Skeletal muscle tissue (tissue), 3 donors: ENCODE measurements at regions not wholly inside any gene's neighbourhood (a gene's known extent, or its start where the extent isn't known, plus 50 kb on each side); places are given as distances from the start of the nearest gene placed in this dataset.
"Not testable (repeated sequence)": the region's sequence is repeated elsewhere in the genome, so short reads cannot be mapped to it uniquely, and the experiment has no call there.

Source experiments
- H3K27ac ChIP-seq: one replicate; pipeline ENCODE4 v1.7.0; 2013; ENCODE audit warnings: mild to moderate bottlenecking, low read depth, low read length, inconsistent platforms
- H3K27me3 ChIP-seq, 3 donors: one replicate each; pipeline ENCODE4 v1.7.0; 2013; ENCODE audit warnings: low read length in 3 of 3; ENCODE audit not compliant: control insufficient read depth in 3 of 3, insufficient read depth in 3 of 3
- H3K36me3 ChIP-seq, 3 donors: one replicate each; pipeline ENCODE4 v1.7.0; 2013; ENCODE audit warnings: low read length in 3 of 3; ENCODE audit not compliant: control insufficient read depth in 3 of 3, insufficient read depth in 3 of 3
- H3K4me1 ChIP-seq, 3 donors: one replicate each; pipeline ENCODE4 v1.7.0; 2013; ENCODE audit warnings: low read length in 3 of 3, mild to moderate bottlenecking in 3 of 3; ENCODE audit not compliant: control insufficient read depth in 3 of 3, insufficient read depth in 3 of 3
- H3K4me3 ChIP-seq, 3 donors: one replicate each; pipeline ENCODE4 v1.7.0; 2013; ENCODE audit warnings: low read length in 3 of 3
- H3K9ac ChIP-seq, 3 donors: one replicate each; pipeline ENCODE4 v1.7.0; 2013; ENCODE audit warnings: low read length in 3 of 3, mild to moderate bottlenecking in 3 of 3, moderate library complexity in 2 of 3, low read depth in 1 of 3
- H3K9me3 ChIP-seq, 3 donors: one replicate each; pipeline ENCODE4 v1.7.0; 2013; ENCODE audit warnings: low read length in 3 of 3; ENCODE audit not compliant: control insufficient read depth in 3 of 3
- donor health status: Osteomylitis.

- H3K9me3 ChIP-seq: peaks cover 0 to 4% (median 2%) of the 10 kb centered on the region in 3 donors
- no peak overlapping the region for H3K4me3 ChIP-seq
- no peaks in the 10 kb centered on the region for H3K36me3 ChIP-seq
- H3K4me1 ChIP-seq: no peaks in the 10 kb centered on the region
- H3K27ac ChIP-seq: no peak overlapping the region
- H3K9ac ChIP-seq: no peak overlapping the region
- H3K27me3 ChIP-seq: peaks cover 3 to 5% (median 4%) of the 10 kb centered on the region in 3 donors
Observed at GRCh38 chr12:114616081-114616480, 67.9 kb downstream of the TBX3 start.

GRCh38 chr12:114614040-114614439 lies 69.9 kb downstream of the TBX3 start:
- peaks cover 0 to 4% (median 2%) of the 10 kb centered on the region in 3 donors for H3K9me3 ChIP-seq
- no peak overlapping the region for H3K27ac ChIP-seq
- H3K9ac ChIP-seq: no peak overlapping the region
- no peak overlapping the region for H3K4me3 ChIP-seq
- H3K27me3 ChIP-seq: peaks cover 3 to 4% (median 3%) of the 10 kb centered on the region in 3 donors
- no peaks in the 10 kb centered on the region for H3K4me1 ChIP-seq
- H3K36me3 ChIP-seq: no peaks in the 10 kb centered on the region

- Histone ChIP-seq H3K27me3 (peaks cover 3 to 4% (median 3%) of the 10 kb centered on the region in 3 donors), H3K4me3 (no peak overlapping the region), H3K9ac (no peak overlapping the region), H3K9me3 (peaks cover 0 to 4% (median 2%) of the 10 kb centered on the region in 3 donors), H3K27ac (no peak overlapping the region), H3K36me3 (no peaks in the 10 kb centered on the region), H3K4me1 (no peaks in the 10 kb centered on the region)
Observed at GRCh38 chr12:114612062-114612461, 71.9 kb downstream of the TBX3 start.

- no peak overlapping the region for H3K27ac ChIP-seq
- no peak overlapping the region for H3K9ac ChIP-seq
- peaks cover 0 to 4% (median 2%) of the 10 kb centered on the region in 3 donors for H3K9me3 ChIP-seq
- no peaks in the 10 kb centered on the region for H3K4me1 ChIP-seq
- H3K4me3 ChIP-seq: no peak overlapping the region
- peaks cover 3 to 4% (median 3%) of the 10 kb centered on the region in 3 donors for H3K27me3 ChIP-seq
- H3K36me3 ChIP-seq: no peaks in the 10 kb centered on the region
Observed at GRCh38 chr12:114611145-114612018, 72.6 kb downstream of the TBX3 start.

GRCh38 chr12:114608509-114608908 lies 75.5 kb downstream of the TBX3 start:
- Histone ChIP-seq H3K9ac (no peak overlapping the region), H3K4me1 (no peaks in the 10 kb centered on the region), H3K9me3 (no peaks in the 10 kb centered on the region), H3K27ac (no peak overlapping the region), H3K27me3 (peaks cover 0 to 4% (median 0%) of the 10 kb centered on the region in 3 donors), H3K4me3 (no peak overlapping the region), H3K36me3 (no peaks in the 10 kb centered on the region)

DNA sequence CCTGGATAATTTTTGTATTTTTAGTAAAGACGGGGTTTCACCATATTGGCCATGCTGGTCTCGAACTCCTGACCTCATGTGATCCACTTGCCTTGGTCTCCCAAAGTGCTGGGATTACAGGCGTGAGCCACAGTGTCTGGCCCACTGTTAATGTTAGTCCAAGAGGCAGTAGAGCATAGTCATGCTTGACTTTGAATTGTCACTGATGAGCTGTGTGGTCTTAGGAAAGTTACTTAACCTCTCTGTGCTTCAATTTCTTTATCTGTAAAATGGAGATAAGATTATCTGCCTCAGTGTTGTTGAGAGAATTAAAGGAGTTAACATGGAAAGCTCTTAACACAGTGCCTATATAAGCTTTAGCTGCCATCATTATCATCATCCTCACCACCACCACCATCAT lies 78.1 kb downstream of the TBX3 start:
- no peak overlapping the region for H3K4me3 ChIP-seq
- H3K36me3 ChIP-seq: no peaks in the 10 kb centered on the region
- H3K27me3 ChIP-seq: no peaks in the 10 kb centered on the region
- no peaks in the 10 kb centered on the region for H3K4me1 ChIP-seq
- H3K9me3 ChIP-seq: peaks cover 0 to 2% (median 0%) of the 10 kb centered on the region in 3 donors
- no peak overlapping the region for H3K9ac ChIP-seq
- no peak overlapping the region for H3K27ac ChIP-seq

DNA sequence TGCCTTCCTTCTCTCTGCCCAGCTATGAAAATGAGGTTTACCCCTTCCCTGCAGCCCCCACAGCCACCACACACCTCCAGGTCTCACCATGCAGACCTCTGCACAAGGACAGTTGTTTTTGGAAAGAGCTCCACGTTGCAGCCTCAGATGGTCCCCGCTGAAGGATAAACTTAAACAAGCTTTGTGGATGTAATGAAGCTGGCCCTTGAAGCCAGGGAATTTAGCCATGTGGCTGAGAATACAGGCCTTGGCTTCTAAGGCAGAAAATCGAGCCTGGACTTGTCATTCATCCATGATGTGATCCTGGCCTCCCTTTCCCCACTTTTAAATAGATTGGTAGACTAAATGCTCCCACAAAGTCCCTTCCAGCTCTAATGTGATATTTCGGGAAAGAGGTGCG lies 79.4 kb downstream of the TBX3 start:
- Histone ChIP-seq H3K9me3 (peaks cover 0 to 2% (median 0%) of the 10 kb centered on the region in 3 donors), H3K27ac (no peak overlapping the region), H3K4me1 (no peaks in the 10 kb centered on the region), H3K36me3 (no peaks in the 10 kb centered on the region), H3K27me3 (no peaks in the 10 kb centered on the region), H3K9ac (peak overlapping the region in 1 of 3 donors; percentile 8), H3K4me3 (no peak overlapping the region)

DNA sequence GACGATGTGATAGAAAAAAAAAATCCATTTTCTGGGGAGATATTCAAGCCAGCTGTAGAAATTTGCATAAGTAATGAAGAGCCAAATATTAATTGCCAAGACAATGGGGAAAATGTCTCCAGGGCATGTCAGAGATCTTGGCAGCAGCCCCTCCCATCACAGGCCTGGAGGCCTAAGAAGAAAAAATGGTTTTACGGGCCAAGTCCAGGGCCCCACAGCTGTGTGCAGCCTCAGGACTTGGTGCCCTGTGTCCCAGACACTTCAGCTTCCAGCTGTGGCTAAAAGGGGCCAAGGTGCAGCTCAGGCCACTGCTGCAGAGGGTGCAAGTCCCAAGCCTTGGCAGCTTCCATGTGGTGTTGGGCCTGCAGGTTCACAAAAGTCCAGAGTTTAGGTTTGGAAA lies 83.4 kb downstream of the TBX3 start:
- H3K4me3 ChIP-seq, H3K9ac ChIP-seq, H3K4me1 ChIP-seq, H3K9me3 ChIP-seq, H3K36me3 ChIP-seq, H3K27ac ChIP-seq, H3K27me3 ChIP-seq: not testable (repeated sequence)

DNA sequence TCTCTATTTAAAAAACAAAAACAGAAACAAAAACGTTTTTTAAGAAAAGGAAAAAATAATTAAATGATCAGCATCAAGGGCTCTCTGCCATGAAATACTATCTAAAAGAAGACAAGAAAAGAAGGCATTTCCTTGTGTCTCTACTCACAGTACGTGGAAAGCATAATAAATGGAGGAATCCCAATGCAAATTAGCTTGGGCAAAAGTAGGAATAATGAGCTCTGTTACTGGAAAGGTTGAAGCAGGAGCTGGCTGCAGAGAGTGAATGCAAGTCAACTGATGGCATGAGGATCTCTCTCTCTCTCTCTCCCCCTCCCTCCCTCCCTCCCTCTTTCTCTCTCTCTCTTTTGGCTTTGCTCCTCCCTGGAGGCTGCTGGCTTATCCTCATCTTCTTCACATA lies 85.9 kb downstream of the TBX3 start:
- H3K9me3 ChIP-seq: peaks cover 0 to 2% (median 0%) of the 10 kb centered on the region in 3 donors
- no peaks in the 10 kb centered on the region for H3K4me1 ChIP-seq
- H3K4me3 ChIP-seq: no peak overlapping the region
- peaks cover 0 to 4% (median 0%) of the 10 kb centered on the region in 3 donors for H3K27me3 ChIP-seq
- H3K36me3 ChIP-seq: no peaks in the 10 kb centered on the region
- no peak overlapping the region for H3K9ac ChIP-seq
- H3K27ac ChIP-seq: no peak overlapping the region

DNA sequence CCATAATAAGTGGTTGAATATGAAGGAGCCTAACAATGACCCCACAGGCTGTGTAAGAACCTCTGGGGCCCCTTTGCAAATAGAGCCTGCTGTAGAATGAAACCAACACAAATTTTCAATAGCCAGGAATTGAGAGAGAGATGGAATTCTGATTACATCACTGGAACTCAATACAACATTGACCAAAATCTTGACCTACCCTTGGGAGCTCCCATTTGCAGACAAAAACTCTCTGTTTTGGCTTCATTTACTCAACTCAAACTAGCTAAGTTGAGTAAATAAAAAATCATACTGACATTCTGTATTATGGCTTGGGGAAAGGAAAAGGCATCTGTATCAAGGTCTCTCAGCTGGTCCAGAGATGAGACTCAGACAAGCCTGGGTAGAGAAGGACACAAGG lies 91.0 kb downstream of the TBX3 start:
- Histone ChIP-seq H3K9me3 (peaks cover 0 to 2% (median 0%) of the 10 kb centered on the region in 3 donors), H3K27ac (no peak overlapping the region), H3K4me1 (no peaks in the 10 kb centered on the region), H3K4me3 (no peak overlapping the region), H3K9ac (no peak overlapping the region), H3K36me3 (no peaks in the 10 kb centered on the region), H3K27me3 (no peaks in the 10 kb centered on the region)
